ACC112 (cell line): ENCODE measurements at regions not wholly inside any gene's neighbourhood (a gene's known extent, or its start where the extent isn't known, plus 50 kb on each side); places are given as distances from the start of the nearest gene placed in this dataset.
"Not testable (repeated sequence)": the region's sequence is repeated elsewhere in the genome, so short reads cannot be mapped to it uniquely, and the experiment has no call there.

Experiments used
- H2AFZ ChIP-seq: fragments of 200-600 bp; sonication (generic); one replicate; pipeline ENCODE4 v1.6.0; 2017; ENCODE audit warnings: antibody characterized with exemption, low read length; ENCODE audit not compliant: unreplicated experiment
- H3K27ac ChIP-seq: fragments of 200-600 bp; sonication (generic); 2 replicates; pipeline ENCODE4 v1.5.1; 2014; ENCODE audit warnings: low read depth, mild to moderate bottlenecking, antibody characterized with exemption, low read length, moderate library complexity
- H3K27me3 ChIP-seq: fragments of 200-600 bp; sonication (generic); 2 replicates; pipeline ENCODE4 v1.6.1; 2014; ENCODE audit warnings: mild to moderate bottlenecking, antibody characterized with exemption, low read length, moderate library complexity, mixed read lengths; ENCODE audit not compliant: insufficient read depth
- H3K36me3 ChIP-seq: fragments of 200-600 bp; sonication (generic); 2 replicates; pipeline ENCODE4 v1.6.1; 2016; ENCODE audit warnings: mild to moderate bottlenecking, antibody characterized with exemption, low read length, moderate library complexity, mixed read lengths; ENCODE audit not compliant: insufficient read depth
- H3K4me1 ChIP-seq: fragments of 200-600 bp; sonication (generic); one replicate; pipeline ENCODE4 v1.6.1; 2016; ENCODE audit warnings: low read length, mixed read lengths; ENCODE audit not compliant: insufficient read depth, unreplicated experiment, control insufficient read depth
- H3K4me3 ChIP-seq: fragments of 200-600 bp; sonication (generic); 2 replicates; pipeline ENCODE4 v1.5.1; 2014; ENCODE audit warnings: mild to moderate bottlenecking, low read depth, low read length
- H3K79me2 ChIP-seq: fragments of 200-600 bp; sonication (generic); one replicate; pipeline ENCODE4 v1.6.0; 2016; ENCODE audit warnings: low read length; ENCODE audit not compliant: control insufficient read depth, unreplicated experiment, insufficient read depth

DNA sequence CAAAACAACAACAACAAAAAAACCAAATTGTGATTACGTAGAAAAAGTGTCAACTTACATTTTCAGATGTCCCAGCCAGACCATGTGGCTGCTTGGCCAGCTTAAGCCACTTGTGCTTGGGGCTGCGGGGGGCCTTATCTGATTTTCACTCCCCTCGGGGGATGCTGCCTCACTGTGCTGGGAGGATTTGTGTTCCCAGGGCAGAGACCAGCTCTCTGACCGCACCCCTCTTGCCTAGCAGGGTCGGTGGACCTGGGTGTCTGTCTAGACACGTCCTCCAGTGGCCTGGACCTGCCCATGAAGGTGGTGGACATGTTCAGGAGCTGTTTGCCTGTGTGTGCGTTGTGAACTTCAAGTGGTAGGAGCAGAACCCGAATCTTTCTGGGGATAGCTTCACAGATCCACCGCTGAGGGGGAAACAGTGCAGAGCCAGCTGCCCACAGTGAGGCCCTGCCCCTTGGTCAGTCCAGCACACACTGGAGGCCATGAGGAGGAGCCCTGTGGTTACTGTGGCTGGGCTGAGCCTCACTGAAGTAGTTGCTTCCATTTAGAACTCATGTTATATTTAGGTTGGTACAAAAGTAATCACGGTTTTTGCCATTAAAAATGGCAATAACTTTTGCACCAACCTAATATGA is 173.9 kb downstream of the ADRA2C start:
- H3K79me2 ChIP-seq, H3K27ac ChIP-seq, H2AFZ ChIP-seq, H3K27me3 ChIP-seq, H3K36me3 ChIP-seq, H3K4me3 ChIP-seq, H3K4me1 ChIP-seq: not testable (repeated sequence)

DNA sequence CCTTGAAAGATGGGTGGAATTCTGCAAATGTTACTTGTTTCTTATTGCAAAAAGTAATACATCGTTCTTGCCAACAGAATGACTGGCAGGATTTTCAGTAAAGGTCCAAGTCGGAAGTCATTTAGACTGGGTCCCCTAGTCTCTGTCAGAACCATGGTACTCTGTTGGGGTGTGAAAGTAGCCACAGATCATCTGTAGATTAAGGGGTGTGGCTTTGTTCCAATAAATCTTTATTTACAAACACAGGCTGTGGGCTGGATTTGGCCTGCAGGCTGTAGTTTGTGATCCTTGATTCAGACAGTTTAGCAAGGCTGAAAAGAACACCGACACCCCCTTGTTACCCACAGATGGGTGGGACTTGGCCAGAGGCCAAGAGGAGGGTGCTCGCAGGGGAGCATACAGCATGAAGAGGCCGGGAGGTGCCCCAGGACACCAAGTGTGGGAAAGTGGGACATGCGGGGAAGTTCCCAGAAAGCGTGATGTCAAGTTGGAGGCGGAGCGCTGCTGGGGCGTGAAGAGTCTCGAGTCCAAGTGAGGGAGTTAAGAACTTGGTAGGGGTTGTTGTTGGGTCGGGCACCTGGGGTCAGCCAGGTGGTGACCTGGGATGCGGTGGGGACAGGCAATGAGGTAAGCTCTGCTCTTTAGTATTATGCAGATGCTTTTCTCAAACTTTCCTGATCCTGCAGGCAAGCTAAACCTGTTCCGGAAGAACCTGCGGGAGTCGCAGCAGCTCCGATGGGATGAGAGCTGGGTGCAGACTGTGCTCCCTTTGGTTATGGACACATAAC is 175.7 kb downstream of the ADRA2C start:
- H3K4me1 ChIP-seq, H3K27ac ChIP-seq, H3K4me3 ChIP-seq, H3K79me2 ChIP-seq, H3K27me3 ChIP-seq, H3K36me3 ChIP-seq, H2AFZ ChIP-seq: not testable (repeated sequence)

DNA sequence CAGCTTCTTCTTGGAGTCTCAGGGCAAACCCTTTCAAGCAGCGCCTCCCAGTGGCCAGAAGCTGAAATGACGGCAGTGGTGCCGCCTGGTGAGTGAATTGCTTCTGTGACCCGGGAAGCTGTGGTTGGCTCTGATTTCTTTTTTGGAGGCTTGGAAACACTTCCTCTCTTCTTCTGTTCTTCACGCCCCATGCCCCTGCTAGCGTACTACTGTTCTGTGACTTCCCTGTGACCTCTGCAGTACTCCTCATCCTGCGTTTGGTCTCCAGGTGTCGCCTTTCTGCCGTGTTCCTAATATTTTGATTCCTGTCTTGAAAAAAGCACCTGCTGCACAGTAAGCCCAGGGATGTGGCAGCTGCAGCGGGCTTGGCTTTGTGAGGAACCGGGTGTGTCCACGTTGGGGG is 176.4 kb downstream of the ADRA2C start:
- not testable (repeated sequence) for H2AFZ ChIP-seq, H3K27me3 ChIP-seq, H3K79me2 ChIP-seq, H3K36me3 ChIP-seq, H3K4me3 ChIP-seq, H3K4me1 ChIP-seq, H3K27ac ChIP-seq

- H2AFZ ChIP-seq, H3K27me3 ChIP-seq, H3K27ac ChIP-seq: not testable (repeated sequence)
These were observed 176.9 kb downstream of the ADRA2C start for GRCh38 chr4:3943051-3943450.

DNA sequence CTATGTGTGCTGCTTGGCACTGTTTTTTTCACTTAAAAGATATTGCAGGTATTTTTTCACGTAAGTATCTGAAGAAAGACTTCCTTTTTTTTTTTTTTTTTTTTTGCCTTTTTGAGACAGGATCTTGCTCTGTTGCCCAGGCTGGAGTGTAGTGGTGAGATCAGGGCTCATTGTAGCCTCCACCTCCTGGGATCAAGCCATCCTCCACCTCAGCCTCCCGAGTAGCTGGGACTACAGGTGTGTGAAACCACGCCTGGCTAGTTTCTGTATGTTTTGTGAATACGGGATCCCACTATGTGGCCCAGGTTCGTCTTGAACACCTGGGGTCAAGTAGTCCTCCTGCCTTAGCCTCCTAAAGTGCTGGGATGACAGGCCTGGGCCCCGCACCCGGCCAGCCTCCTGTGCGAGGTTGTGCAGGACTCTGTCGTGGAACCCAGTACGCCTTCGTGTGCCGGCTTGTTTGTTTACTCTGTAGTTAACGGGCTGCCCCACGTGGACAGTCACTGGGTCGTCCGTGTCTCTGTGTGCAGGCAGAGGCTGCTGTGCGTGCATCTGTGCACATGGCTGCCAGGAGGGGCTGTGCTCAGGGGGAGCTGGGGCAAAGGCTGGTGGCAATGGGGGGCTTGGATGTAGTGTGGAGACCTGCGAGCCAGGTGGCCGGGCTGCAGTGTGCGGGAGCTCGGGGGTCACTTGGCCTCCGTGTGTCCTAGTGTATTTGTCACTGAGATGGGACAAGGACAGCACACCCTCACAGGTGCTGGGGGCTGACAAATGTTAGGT is 179.5 kb downstream of the ADRA2C start:
- H3K4me1 ChIP-seq: no peaks in the 10 kb centered on the region
- H3K36me3 ChIP-seq: no peaks in the 10 kb centered on the region
- H3K27me3 ChIP-seq: no peaks in the 10 kb centered on the region
- H3K27ac ChIP-seq: no peak overlapping the region
- H2AFZ ChIP-seq: no peak overlapping the region
- H3K79me2 ChIP-seq: no peaks in the 10 kb centered on the region
- no peak overlapping the region for H3K4me3 ChIP-seq

More at GRCh38 chr4:3943051-3943450, 176.9 kb downstream of the ADRA2C start:
- H3K4me3 ChIP-seq, H3K36me3 ChIP-seq, H3K79me2 ChIP-seq, H3K4me1 ChIP-seq: not testable (repeated sequence)

DNA sequence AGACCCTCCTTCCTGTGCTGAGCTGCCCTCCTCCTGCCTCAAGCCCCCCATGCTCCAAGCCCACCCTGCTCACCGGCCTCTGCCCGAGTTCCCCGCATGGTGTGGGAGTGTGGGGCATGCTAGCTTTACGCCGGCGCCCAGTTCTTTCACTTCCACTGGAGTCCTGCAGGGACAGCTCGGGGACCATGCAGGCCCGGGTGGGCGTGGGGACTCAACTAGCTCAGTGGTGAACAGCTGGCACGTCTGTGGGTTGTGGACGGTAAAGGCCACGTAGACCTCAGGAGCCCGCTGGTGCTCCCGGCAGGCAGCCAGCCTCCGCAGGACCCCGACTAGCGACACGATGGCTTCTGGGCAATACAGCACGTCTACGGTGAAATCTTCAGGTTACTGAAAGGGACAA is 180.4 kb downstream of the ADRA2C start:
- H3K27me3 ChIP-seq, H3K4me1 ChIP-seq, H2AFZ ChIP-seq, H3K4me3 ChIP-seq, H3K79me2 ChIP-seq, H3K36me3 ChIP-seq, H3K27ac ChIP-seq: not testable (repeated sequence)

DNA sequence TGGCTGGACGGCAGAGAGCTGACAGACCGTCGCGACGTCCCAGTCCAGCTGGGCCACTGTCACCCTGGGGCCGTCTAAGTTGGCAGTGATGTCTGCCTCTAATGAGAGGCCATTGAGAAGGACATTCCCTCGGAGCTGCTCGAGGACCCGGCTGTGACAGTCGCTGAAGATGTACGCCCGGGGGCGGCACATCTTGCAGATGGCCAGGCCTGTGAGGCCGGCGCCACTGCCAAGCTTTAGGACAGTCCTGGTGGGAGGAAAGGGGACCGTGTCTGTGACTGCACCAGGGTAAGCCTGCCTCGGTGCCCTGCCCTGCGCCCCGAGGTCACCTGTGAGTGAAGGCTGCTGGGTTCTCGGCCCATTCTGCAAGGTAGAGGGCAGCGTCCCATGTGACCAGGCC is 181.6 kb downstream of the ADRA2C start:
- H3K36me3 ChIP-seq, H3K79me2 ChIP-seq, H3K4me1 ChIP-seq, H3K4me3 ChIP-seq, H2AFZ ChIP-seq, H3K27ac ChIP-seq, H3K27me3 ChIP-seq: not testable (repeated sequence)

GRCh38 chr4:3948210-3948609 is 182.0 kb downstream of the ADRA2C start:
- H3K79me2 ChIP-seq, H3K27me3 ChIP-seq, H3K36me3 ChIP-seq, H2AFZ ChIP-seq, H3K4me1 ChIP-seq, H3K4me3 ChIP-seq, H3K27ac ChIP-seq: not testable (repeated sequence)

DNA sequence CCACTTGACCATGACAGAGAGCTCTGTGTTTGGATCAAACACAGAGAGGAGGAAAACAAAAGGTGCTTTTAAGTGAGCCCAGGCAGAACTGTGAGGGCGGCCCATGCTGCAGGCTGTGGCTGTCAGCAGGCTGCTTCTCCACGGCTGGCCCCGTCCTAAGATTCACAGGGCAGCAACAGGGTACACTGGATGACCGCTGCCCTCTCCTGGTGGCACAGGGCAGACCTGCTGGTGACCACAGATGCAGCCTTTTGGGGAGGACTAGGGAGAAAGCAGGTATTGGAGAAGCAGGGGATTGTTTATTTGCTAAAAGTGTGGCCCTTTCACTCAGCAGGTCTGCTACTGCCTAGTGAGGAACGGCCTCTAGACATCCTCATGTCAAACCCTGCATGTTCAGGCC is 183.7 kb downstream of the ADRA2C start:
- H2AFZ ChIP-seq, H3K27ac ChIP-seq, H3K4me3 ChIP-seq, H3K36me3 ChIP-seq, H3K27me3 ChIP-seq, H3K4me1 ChIP-seq, H3K79me2 ChIP-seq: not testable (repeated sequence)

- not testable (repeated sequence) for H3K27me3 ChIP-seq, H3K4me3 ChIP-seq, H3K4me1 ChIP-seq, H3K79me2 ChIP-seq, H3K36me3 ChIP-seq, H3K27ac ChIP-seq, H2AFZ ChIP-seq
These were observed 186.4 kb downstream of the ADRA2C start for GRCh38 chr4:3952443-3953139.
